SK-N-MC (cell line): ENCODE measurements at regions not wholly inside any gene's neighbourhood (a gene's known extent, or its start where the extent isn't known, plus 50 kb on each side); places are given as distances from the start of the nearest gene placed in this dataset.
"Not testable (repeated sequence)": the region's sequence is repeated elsewhere in the genome, so short reads cannot be mapped to it uniquely, and the experiment has no call there.

Experiments used
- DNase-seq: peaks from one replicate; pipeline ENCODE4 v3.0.0-alpha.2; 2011; ENCODE audit warnings: low read depth, low spot score
- H3K27ac ChIP-seq: fragments of 200-600 bp; sonication (generic); 2 replicates; pipeline ENCODE4 v1.5.1; 2016; ENCODE audit warnings: mixed run types
- H3K36me3 ChIP-seq: fragments of 200-600 bp; sonication (generic); 2 replicates; pipeline ENCODE4 v1.6.1; 2017; ENCODE audit warnings: antibody characterized with exemption, low read length, mixed read lengths; ENCODE audit not compliant: insufficient read depth
- H3K4me3 ChIP-seq: fragments of 200-600 bp; sonication (generic); 2 replicates; pipeline ENCODE4 v1.5.1; 2016
- H3K9ac ChIP-seq: fragments of 200-600 bp; sonication (generic); 2 replicates; pipeline ENCODE4 v1.8.0; 2017; ENCODE audit warnings: mixed run types, mixed read lengths; ENCODE audit not compliant: insufficient read length
- H3K9me3 ChIP-seq: fragments of 200-600 bp; sonication (generic); 2 replicates; pipeline ENCODE4 v1.6.1; 2017; ENCODE audit warnings: low read depth, mild to moderate bottlenecking, antibody characterized with exemption, low read length, moderate library complexity, mixed read lengths
- EZH2 ChIP-seq: fragments of 200-600 bp; sonication (generic); IDR thresholded peaks from one replicate; pipeline ENCODE4 v1.6.1; 2017; ENCODE audit warnings: antibody characterized with exemption
- FOXP2 ChIP-seq: optimal IDR thresholded peaks from 2 replicates; pipeline ENCODE3; 2011; ENCODE audit warnings: mild to moderate bottlenecking, moderate library complexity; ENCODE audit not compliant: insufficient read depth; ENCODE audit errors: extremely low read length, control extremely low read depth
- POLR2AphosphoS5 ChIP-seq: IDR thresholded peaks from 2 replicates; pipeline ENCODE4 v1.6.1; 2012; ENCODE audit warnings: mild to moderate bottlenecking, low read depth, low read length, borderline replicate concordance

GRCh38 chr11:116044520-116044919 is 540.3 kb upstream of the CADM1 start:
- no peaks in the 10 kb centered on the region for H3K36me3 ChIP-seq
- no peaks in the 10 kb centered on the region for H3K9me3 ChIP-seq
- H3K27ac ChIP-seq = no peak overlapping the region
- no peak overlapping the region for H3K4me3 ChIP-seq
- H3K9ac ChIP-seq = no peak overlapping the region
- no peak for TF ChIP-seq POLR2AphosphoS5
- TF ChIP-seq EZH2 = no peak
- TF ChIP-seq FOXP2 = no peak
- DNase-seq = no peak

- DNase-seq = no peak
- Histone ChIP-seq H3K9ac (no peak overlapping the region), H3K36me3 (no peaks in the 10 kb centered on the region), H3K9me3 (no peaks in the 10 kb centered on the region), H3K4me3 (no peak overlapping the region), H3K27ac (no peak overlapping the region)
- no peak for TF ChIP-seq EZH2
- TF ChIP-seq POLR2AphosphoS5 = no peak
- TF ChIP-seq FOXP2 = no peak
Observed at GRCh38 chr11:116043857-116044256, 539.6 kb upstream of the CADM1 start.

GRCh38 chr11:116043059-116043458 is 538.8 kb upstream of the CADM1 start:
- not testable (repeated sequence) for H3K9me3 ChIP-seq, H3K9ac ChIP-seq, H3K27ac ChIP-seq, DNase-seq, H3K36me3 ChIP-seq, H3K4me3 ChIP-seq

- DNase-seq = no peak
- no peaks in the 10 kb centered on the region for H3K9me3 ChIP-seq
- TF ChIP-seq POLR2AphosphoS5 (no peak), EZH2 (no peak), FOXP2 (no peak)
- no peak overlapping the region for H3K4me3 ChIP-seq
- no peaks in the 10 kb centered on the region for H3K36me3 ChIP-seq
- no peak overlapping the region for H3K9ac ChIP-seq
- H3K27ac ChIP-seq = no peak overlapping the region
Observed at GRCh38 chr11:116042146-116042545, 537.9 kb upstream of the CADM1 start.

- no peak overlapping the region for H3K9ac ChIP-seq
- DNase-seq = no peak
- TF ChIP-seq EZH2 (no peak), FOXP2 (no peak), POLR2AphosphoS5 (no peak)
- H3K36me3 ChIP-seq = no peaks in the 10 kb centered on the region
- no peak overlapping the region for H3K4me3 ChIP-seq
- H3K27ac ChIP-seq = no peak overlapping the region
- H3K9me3 ChIP-seq = no peaks in the 10 kb centered on the region
Observed at GRCh38 chr11:116037861-116038260, 533.6 kb upstream of the CADM1 start.

- H3K9me3 ChIP-seq = no peaks in the 10 kb centered on the region
- H3K9ac ChIP-seq = no peak overlapping the region
- H3K4me3 ChIP-seq = no peak overlapping the region
- H3K27ac ChIP-seq = no peak overlapping the region
- H3K36me3 ChIP-seq = no peaks in the 10 kb centered on the region
- no peak for TF ChIP-seq EZH2
- TF ChIP-seq POLR2AphosphoS5 = no peak
- TF ChIP-seq FOXP2 = no peak
- DNase-seq = no peak
Observed at GRCh38 chr11:116035977-116036376, 531.8 kb upstream of the CADM1 start.

- TF ChIP-seq FOXP2 = no peak
- no peak for TF ChIP-seq EZH2
- no peak for TF ChIP-seq POLR2AphosphoS5
- H3K36me3 ChIP-seq = no peaks in the 10 kb centered on the region
- no peak for DNase-seq
- no peaks in the 10 kb centered on the region for H3K9me3 ChIP-seq
- H3K4me3 ChIP-seq = no peak overlapping the region
- H3K27ac ChIP-seq = no peak overlapping the region
- H3K9ac ChIP-seq = no peak overlapping the region
Observed at GRCh38 chr11:116033931-116034553, 529.8 kb upstream of the CADM1 start.

- H3K9ac ChIP-seq = no peak overlapping the region
- no peaks in the 10 kb centered on the region for H3K36me3 ChIP-seq
- TF ChIP-seq EZH2 (no peak), POLR2AphosphoS5 (no peak), FOXP2 (no peak)
- H3K27ac ChIP-seq = no peak overlapping the region
- no peak overlapping the region for H3K4me3 ChIP-seq
- no peak for DNase-seq
- H3K9me3 ChIP-seq = no peaks in the 10 kb centered on the region
Observed at GRCh38 chr11:116030697-116031331, 526.6 kb upstream of the CADM1 start.

- not testable (repeated sequence) for H3K4me3 ChIP-seq, H3K9me3 ChIP-seq, H3K36me3 ChIP-seq, DNase-seq, H3K9ac ChIP-seq, H3K27ac ChIP-seq
Observed at GRCh38 chr11:116028506-116028905, 524.3 kb upstream of the CADM1 start.
